ENCODE measurements at regions not wholly inside any gene's neighbourhood (a gene's known extent, or its start where the extent isn't known, plus 50 kb on each side); places are given as distances from the start of the nearest gene placed in this dataset.

DNA sequence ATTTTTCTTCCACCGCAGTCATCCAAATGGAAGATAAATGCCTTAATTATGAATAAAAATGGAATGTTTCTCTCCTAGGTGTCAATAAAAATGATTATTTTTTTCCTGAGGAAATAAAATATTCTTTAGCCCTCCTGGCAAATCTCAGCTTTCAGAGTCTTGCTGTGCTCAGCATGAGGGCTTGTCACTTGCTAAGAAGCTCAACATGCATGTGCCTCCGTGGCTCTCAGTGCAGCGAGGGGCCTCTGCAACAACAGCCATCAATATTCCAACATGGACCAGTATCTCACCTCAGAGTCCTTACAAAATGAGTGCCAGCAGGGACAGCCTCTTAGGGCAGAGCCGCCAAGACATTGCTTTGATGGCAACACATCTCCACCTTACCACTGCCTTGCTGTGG is 159.5 kb upstream of the TMPO start:
- H3K4me3 ChIP-seq (replicated peaks in 1 of 3): no peak overlapping the region
- H3K27me3 ChIP-seq: no peaks in the 10 kb centered on the region
- 62 to 79% methylated on average over 4 of the region's 4 CpGs for WGBS, 2 donors
- no peaks in the 10 kb centered on the region for H3K9me3 ChIP-seq
- no peaks in the 10 kb centered on the region for H3K36me3 ChIP-seq
- no peak for TF ChIP-seq POLR2A (IDR thresholded peaks at IDR 0.05)
- TF ChIP-seq, protein P1, sequence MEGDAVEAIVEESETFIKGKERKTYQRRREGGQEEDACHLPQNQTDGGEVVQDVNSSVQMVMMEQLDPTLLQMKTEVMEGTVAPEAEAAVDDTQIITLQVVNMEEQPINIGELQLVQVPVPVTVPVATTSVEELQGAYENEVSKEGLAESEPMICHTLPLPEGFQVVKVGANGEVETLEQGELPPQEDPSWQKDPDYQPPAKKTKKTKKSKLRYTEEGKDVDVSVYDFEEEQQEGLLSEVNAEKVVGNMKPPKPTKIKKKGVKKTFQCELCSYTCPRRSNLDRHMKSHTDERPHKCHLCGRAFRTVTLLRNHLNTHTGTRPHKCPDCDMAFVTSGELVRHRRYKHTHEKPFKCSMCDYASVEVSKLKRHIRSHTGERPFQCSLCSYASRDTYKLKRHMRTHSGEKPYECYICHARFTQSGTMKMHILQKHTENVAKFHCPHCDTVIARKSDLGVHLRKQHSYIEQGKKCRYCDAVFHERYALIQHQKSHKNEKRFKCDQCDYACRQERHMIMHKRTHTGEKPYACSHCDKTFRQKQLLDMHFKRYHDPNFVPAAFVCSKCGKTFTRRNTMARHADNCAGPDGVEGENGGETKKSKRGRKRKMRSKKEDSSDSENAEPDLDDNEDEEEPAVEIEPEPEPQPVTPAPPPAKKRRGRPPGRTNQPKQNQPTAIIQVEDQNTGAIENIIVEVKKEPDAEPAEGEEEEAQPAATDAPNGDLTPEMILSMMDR (IDR thresholded peaks at IDR 0.05): no peak
- intact Hi-C loops (cut with DNase I): no loop called here
- no peaks in the 10 kb centered on the region for H3K4me1 ChIP-seq
- H3K27ac ChIP-seq: no peak overlapping the region
- no peak for DNase-seq

DNA sequence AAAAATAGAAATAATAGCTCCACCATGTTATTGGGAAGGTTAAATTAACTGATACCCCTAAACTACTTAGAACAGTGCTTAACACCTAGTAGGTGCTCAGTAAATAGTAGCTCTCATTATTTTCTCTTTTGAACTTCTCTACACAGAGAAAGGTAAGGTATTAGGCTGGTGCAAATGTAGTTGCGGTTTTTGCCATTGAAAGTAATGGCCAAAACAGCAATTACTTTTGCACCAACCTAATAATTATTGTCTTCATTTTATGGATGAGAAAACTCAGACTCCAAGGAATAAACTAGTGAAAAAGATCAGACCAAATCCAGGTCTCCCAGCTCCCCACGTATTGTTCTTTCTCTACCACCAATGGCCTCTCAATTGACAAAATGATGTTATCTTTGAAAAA is 157.2 kb upstream of the TMPO start:
- Histone ChIP-seq H3K4me3 (replicated peaks in 1 of 3) (no peak overlapping the region), H3K4me1 (no peaks in the 10 kb centered on the region), H3K9me3 (no peaks in the 10 kb centered on the region), H3K27ac (no peak overlapping the region), H3K27me3 (no peaks in the 10 kb centered on the region), H3K36me3 (no peaks in the 10 kb centered on the region)
- TF ChIP-seq POLR2A (IDR thresholded peaks at IDR 0.05): no peak
- TF ChIP-seq, protein P1 (IDR thresholded peaks at IDR 0.05): no peak
- 59 to 62% methylated on average over 2 of the region's 2 CpGs for WGBS, 2 donors
- DNase-seq: no peak
- intact Hi-C loops (cut with DNase I): no loop called here

DNA sequence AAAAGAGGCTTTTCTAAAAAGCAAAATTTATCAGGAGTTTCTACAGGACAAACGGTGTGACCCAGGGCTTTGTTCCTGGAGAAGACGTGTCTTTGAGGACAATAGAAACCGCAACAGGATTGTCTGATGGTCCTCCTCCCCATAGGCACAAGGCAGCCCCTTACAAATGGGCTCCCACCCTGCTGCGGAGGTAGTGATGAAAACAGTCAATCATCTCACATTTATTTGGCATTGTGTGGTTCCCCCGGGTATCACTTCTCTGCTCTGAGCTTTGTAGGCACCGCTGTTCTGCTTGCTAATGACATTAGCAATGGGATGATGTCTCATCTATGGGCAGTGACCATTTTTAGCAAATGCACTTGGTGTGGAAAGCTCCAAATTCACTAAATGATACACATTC is 155.5 kb upstream of the TMPO start:
- WGBS, 2 donors: 78 to 84% methylated on average over 6 of the region's 6 CpGs
- no peak for DNase-seq
- Histone ChIP-seq H3K27ac (no peak overlapping the region), H3K27me3 (no peaks in the 10 kb centered on the region), H3K4me1 (no peaks in the 10 kb centered on the region), H3K36me3 (no peaks in the 10 kb centered on the region), H3K9me3 (no peaks in the 10 kb centered on the region), H3K4me3 (replicated peaks in 1 of 3) (no peak overlapping the region)
- TF ChIP-seq, protein P1 (IDR thresholded peaks at IDR 0.05): no peak
- TF ChIP-seq POLR2A (IDR thresholded peaks at IDR 0.05): no peak
- intact Hi-C loops (cut with DNase I): no loop called here

DNA sequence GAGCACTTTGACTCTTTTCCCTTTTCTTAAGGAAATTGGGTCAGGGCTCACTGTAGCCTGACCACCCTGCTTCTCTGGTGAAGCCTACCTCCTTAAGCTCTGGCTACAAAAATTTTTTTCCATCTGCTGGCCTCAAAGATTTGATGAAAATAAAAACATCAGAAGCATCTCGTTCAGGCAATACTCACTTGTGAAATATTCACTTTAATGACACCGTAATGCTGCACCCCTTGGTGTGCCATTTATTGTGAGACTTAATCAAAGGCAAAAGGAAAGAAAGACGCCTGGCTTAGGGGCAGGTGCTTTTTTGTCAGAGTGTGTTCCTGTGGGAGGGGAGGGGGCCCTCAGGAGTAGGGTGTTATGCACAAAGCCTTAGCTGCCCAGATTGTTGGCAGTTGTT is 155.0 kb upstream of the TMPO start:
- no peak for DNase-seq
- H3K27me3 ChIP-seq: no peaks in the 10 kb centered on the region
- H3K4me3 ChIP-seq (replicated peaks in 1 of 3): no peak overlapping the region
- intact Hi-C loops (cut with DNase I): no loop called here
- TF ChIP-seq, protein P1 (IDR thresholded peaks at IDR 0.05): no peak
- no peak for TF ChIP-seq POLR2A (IDR thresholded peaks at IDR 0.05)
- no peaks in the 10 kb centered on the region for H3K4me1 ChIP-seq
- H3K36me3 ChIP-seq: no peaks in the 10 kb centered on the region
- 74 to 76% methylated on average over 3 of the region's 3 CpGs for WGBS, 2 donors
- H3K27ac ChIP-seq: no peak overlapping the region
- H3K9me3 ChIP-seq: no peaks in the 10 kb centered on the region

DNA sequence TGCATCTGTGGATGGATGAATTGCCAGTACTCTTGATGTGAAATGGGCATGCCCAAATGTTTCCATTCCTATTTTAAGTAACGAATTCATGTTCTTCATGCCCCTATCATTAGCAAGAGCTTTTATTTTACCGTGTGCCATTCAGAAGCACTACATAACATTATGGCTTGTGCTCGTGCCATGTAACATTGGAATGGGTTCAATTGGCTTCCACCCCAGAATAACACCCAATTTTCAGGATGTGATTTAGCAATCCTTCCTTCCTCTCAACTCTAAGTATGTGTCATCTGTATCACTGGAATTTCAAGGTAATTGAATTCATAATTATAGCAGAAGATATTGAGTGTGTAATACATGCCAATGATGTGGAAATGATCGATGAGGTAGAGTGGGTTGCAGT is 145.8 kb upstream of the TMPO start:
- H3K36me3 ChIP-seq: no peaks in the 10 kb centered on the region
- 75 to 82% methylated on average over 4 of the region's 4 CpGs for WGBS, 2 donors
- H3K27ac ChIP-seq: no peak overlapping the region
- intact Hi-C loops (cut with DNase I): no loop called here
- no peaks in the 10 kb centered on the region for H3K9me3 ChIP-seq
- no peaks in the 10 kb centered on the region for H3K27me3 ChIP-seq
- no peak overlapping the region for H3K4me3 ChIP-seq (replicated peaks in 1 of 3)
- TF ChIP-seq, protein P1 (IDR thresholded peaks at IDR 0.05): no peak
- TF ChIP-seq POLR2A (IDR thresholded peaks at IDR 0.05): no peak
- H3K4me1 ChIP-seq: no peaks in the 10 kb centered on the region
- no peak for DNase-seq

Measured in thyroid gland (tissue), 4 donors.